ENCODE measurements at regions not wholly inside any gene's neighbourhood (a gene's known extent, or its start where the extent isn't known, plus 50 kb on each side); places are given as distances from the start of the nearest gene placed in this dataset.

DNA sequence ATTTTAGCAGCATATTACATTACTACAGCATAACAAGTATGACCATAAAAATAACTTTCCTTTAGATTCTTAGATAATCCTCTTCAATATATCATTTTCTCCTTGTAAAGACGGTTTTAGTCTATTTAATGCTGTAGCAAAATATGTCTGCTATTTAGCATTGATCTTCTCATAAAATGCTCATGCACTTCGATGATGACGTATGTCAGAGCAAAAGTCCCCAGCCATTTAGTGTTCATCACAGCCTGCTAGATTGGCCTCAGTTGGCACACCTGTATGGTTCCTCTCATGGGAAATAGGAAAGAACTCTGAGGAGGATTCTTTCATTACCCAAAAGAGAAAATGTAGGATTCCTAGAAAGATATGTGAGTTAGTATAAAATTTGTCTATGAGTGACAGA is 232.2 kb downstream of the MAP2K6 start:
- WGBS, 2 donors: 76 to 91% methylated on average over 3 of the region's 3 CpGs
- Histone ChIP-seq H3K4me3 (no peak overlapping the region), H3K27ac (no peak overlapping the region), H3K9me3 (no peaks in the 10 kb centered on the region), H3K4me1 (no peaks in the 10 kb centered on the region), H3K27me3 (no peaks in the 10 kb centered on the region), H3K36me3 (no peaks in the 10 kb centered on the region)
- no peak for DNase-seq
- TF ChIP-seq, protein P1, sequence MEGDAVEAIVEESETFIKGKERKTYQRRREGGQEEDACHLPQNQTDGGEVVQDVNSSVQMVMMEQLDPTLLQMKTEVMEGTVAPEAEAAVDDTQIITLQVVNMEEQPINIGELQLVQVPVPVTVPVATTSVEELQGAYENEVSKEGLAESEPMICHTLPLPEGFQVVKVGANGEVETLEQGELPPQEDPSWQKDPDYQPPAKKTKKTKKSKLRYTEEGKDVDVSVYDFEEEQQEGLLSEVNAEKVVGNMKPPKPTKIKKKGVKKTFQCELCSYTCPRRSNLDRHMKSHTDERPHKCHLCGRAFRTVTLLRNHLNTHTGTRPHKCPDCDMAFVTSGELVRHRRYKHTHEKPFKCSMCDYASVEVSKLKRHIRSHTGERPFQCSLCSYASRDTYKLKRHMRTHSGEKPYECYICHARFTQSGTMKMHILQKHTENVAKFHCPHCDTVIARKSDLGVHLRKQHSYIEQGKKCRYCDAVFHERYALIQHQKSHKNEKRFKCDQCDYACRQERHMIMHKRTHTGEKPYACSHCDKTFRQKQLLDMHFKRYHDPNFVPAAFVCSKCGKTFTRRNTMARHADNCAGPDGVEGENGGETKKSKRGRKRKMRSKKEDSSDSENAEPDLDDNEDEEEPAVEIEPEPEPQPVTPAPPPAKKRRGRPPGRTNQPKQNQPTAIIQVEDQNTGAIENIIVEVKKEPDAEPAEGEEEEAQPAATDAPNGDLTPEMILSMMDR (IDR thresholded peaks at IDR 0.05): no peak
- TF ChIP-seq POLR2A (IDR thresholded peaks at IDR 0.05): no peak
- intact Hi-C loops (cut with DNase I): no loop called here

DNA sequence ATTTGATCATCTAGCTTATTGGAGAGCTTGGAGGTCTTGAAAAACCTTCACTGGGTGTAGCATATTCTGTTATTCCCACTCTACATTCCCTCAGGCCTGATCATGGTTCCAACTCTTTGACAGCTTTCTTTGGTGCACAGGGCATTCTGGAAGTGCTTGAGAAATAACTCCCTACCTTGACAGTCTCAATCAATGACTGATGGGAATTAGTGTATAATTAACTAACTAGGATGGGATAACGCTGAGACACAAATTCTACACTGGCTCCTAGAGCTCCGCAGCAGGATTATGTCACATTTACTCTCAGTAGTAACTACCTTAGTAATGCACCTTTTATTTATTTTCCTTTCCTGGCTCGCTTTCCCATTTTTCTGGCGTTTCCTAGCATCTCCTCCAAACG is 236.4 kb downstream of the MAP2K6 start:
- H3K27me3 ChIP-seq: no peaks in the 10 kb centered on the region
- no peak for DNase-seq
- no peak overlapping the region for H3K4me3 ChIP-seq
- WGBS, 2 donors: 88 to 89% methylated on average over 5 of the region's 5 CpGs
- TF ChIP-seq POLR2A (IDR thresholded peaks at IDR 0.05): no peak
- TF ChIP-seq, protein P1 (IDR thresholded peaks at IDR 0.05): no peak
- no peak overlapping the region for H3K27ac ChIP-seq
- H3K9me3 ChIP-seq: no peaks in the 10 kb centered on the region
- no peaks in the 10 kb centered on the region for H3K36me3 ChIP-seq
- peaks cover 0 to 7% (median 0%) of the 10 kb centered on the region in 3 donors for H3K4me1 ChIP-seq
- intact Hi-C loops (cut with DNase I): no loop called here

DNA sequence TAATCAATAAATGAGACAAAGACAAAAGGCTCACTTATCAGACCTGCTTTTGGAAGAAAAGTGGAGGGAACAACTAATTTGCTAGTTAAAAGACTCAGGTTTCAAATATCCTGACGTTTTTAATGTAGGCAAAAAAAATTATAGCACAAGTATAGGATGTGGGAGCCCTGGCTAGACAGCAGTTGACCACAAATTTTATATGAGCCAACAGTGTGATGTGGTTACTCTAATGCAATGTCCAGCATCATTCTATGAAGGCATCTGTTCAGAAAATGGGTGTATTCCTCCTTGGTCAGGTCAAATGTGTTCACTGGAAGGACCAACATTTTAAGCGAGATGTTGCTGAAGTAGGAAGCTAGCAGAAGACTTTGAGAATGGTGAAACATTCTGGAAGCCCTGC is 237.4 kb downstream of the MAP2K6 start:
- Histone ChIP-seq H3K9me3 (no peaks in the 10 kb centered on the region), H3K27ac (no peak overlapping the region), H3K27me3 (no peaks in the 10 kb centered on the region), H3K4me3 (no peak overlapping the region), H3K4me1 (peaks cover 0 to 7% (median 0%) of the 10 kb centered on the region in 3 donors), H3K36me3 (no peaks in the 10 kb centered on the region)
- WGBS, 2 donors: 76% methylated on average over 2 of the region's 2 CpGs
- intact Hi-C loops (cut with DNase I): no loop called here
- DNase-seq: no peak
- no peak for TF ChIP-seq POLR2A (IDR thresholded peaks at IDR 0.05)
- TF ChIP-seq, protein P1 (IDR thresholded peaks at IDR 0.05): no peak

DNA sequence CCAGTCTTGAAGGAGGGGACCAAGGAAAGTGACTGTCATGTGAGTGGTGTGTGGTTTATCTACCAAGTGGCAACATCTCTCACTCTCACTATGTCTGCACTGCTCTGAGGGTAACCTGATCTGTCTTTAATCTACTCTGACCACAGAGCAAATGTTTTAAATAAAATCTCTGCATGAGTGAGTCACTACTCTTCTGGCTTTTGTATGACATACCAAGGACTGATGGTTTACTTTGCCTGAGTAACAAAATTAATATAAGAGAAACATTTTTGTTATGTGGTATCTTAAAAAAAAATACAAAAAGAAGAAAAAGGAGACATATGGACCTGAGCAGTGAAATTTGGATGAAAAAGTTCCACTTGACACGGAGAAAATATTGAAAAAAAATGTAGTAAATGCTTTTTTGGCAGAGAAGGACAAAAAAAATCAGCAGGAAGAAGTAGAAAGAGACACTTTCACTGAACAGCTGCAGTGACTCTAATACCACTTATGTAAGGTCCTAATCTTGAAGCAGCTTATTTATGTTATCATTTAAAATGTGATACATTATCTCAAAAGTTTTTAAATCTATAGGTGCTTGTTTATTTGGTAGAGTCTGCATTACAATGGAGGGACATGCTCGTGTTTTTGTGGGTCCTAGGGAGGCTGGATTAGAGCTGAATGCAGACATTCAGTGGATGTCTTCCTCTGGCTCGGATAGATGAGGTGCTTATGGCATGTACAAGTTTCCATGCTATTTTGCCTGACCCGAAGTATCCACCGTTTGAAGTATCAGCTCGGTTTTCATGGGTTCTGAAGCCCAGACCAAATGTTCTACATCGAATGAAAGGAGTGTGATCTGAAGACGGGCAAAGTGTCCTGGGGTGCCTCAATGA is 240.7 kb downstream of the MAP2K6 start:
- 44 to 64% methylated on average over 8 of the region's 8 CpGs for WGBS, 2 donors
- Histone ChIP-seq H3K4me1 (peaks cover 0 to 7% (median 0%) of the 10 kb centered on the region in 3 donors), H3K9me3 (no peaks in the 10 kb centered on the region), H3K27ac (no peak overlapping the region), H3K4me3 (no peak overlapping the region), H3K27me3 (no peaks in the 10 kb centered on the region), H3K36me3 (no peaks in the 10 kb centered on the region)
- TF ChIP-seq, protein P1 (IDR thresholded peaks at IDR 0.05): no peak
- TF ChIP-seq POLR2A (IDR thresholded peaks at IDR 0.05): no peak
- intact Hi-C loops (cut with DNase I): no loop called here
- DNase-seq: no peak

DNA sequence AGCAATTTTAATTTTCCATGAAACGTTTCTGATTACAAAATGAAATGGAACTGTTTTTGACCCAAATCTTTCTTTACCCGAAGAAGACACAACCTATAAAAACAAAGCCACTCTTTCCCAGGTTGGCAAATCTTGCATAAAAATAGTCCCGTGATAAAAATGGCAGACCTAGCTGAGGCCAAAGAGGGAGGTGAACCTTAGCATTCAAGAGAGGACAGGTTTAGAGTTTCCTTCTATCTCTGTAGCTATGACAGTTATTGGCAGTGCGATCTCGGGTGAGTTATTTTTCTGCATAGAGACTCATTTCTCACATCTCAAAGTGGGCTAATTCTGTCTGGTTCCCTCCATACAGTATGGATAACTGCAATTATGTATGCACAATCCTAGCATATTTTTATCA is 241.4 kb downstream of the MAP2K6 start:
- no peaks in the 10 kb centered on the region for H3K9me3 ChIP-seq
- no peak overlapping the region for H3K27ac ChIP-seq
- intact Hi-C loops (cut with DNase I): no loop called here
- 80 to 82% methylated on average over 5 of the region's 5 CpGs for WGBS, 2 donors
- H3K4me1 ChIP-seq: peaks cover 0 to 7% (median 0%) of the 10 kb centered on the region in 3 donors
- no peaks in the 10 kb centered on the region for H3K27me3 ChIP-seq
- H3K4me3 ChIP-seq: no peak overlapping the region
- TF ChIP-seq, protein P1 (IDR thresholded peaks at IDR 0.05): no peak
- no peak for TF ChIP-seq POLR2A (IDR thresholded peaks at IDR 0.05)
- no peaks in the 10 kb centered on the region for H3K36me3 ChIP-seq
- no peak for DNase-seq

All from esophagus squamous epithelium (tissue), 5 donors.